Right lobe of liver (tissue), 6 donors: ENCODE measurements at regions not wholly inside any gene's neighbourhood (a gene's known extent, or its start where the extent isn't known, plus 50 kb on each side); places are given as distances from the start of the nearest gene placed in this dataset.

Experiments
- ATAC-seq, 4 donors: fragments of 200-7000 bp; cut with Tn5 transposase; one replicate each; pipeline ENCODE4 v1.9.1; 2020; ENCODE audit warnings: mild to moderate bottlenecking in 4 of 4, moderate library complexity in 4 of 4
- DNase-seq, 3 donors: peaks; one replicate each; pipeline ENCODE4 v3.0.0-alpha.2; 2020
- H3K27ac ChIP-seq, 3 donors: fragments of 200-600 bp; one replicate each; pipeline ENCODE4 v1.8.0; 2022
- H3K27me3 ChIP-seq, 2 donors: fragments of 200-600 bp; one replicate each; pipeline ENCODE4 v1.8.0; 2022
- H3K36me3 ChIP-seq, 4 donors: fragments of 200-600 bp; sonication (generic) in 1 of 4; one replicate each; pipeline versions ENCODE4 v1.5.1 to v1.8.0; 2017 to 2022; ENCODE audit warnings: control low read depth in 1 of 4
- H3K4me1 ChIP-seq, 4 donors: fragments of 200-600 bp; sonication (generic) in 1 of 4; one replicate each; pipeline versions ENCODE4 v1.5.1 to v1.8.0; 2017 to 2022; ENCODE audit warnings: control low read depth in 1 of 4
- H3K4me3 ChIP-seq, 3 donors: fragments of 200-600 bp; one replicate each; pipeline ENCODE4 v1.8.0; 2022
- H3K9me3 ChIP-seq, 4 donors: fragments of 200-600 bp; sonication (generic) in 1 of 4; one replicate each; pipeline versions ENCODE4 v1.5.1 to v1.8.0; 2017 to 2022; ENCODE audit warnings: control low read depth in 1 of 4
- CTCF ChIP-seq, 4 donors: fragments of 200-600 bp in 3 of 4; fragments of 450-650 bp in 1 of 4; IDR thresholded peaks; one replicate each; pipeline versions ENCODE4 v1.5.1 to v1.8.0; 2016 to 2022; ENCODE audit warnings: antibody characterized with exemption in 4 of 4, mild to moderate bottlenecking in 2 of 4
- POLR2A ChIP-seq: fragments of 450-650 bp; IDR thresholded peaks from one replicate; pipeline ENCODE4 v1.6.1; 2017; ENCODE audit warnings: antibody characterized with exemption, mild to moderate bottlenecking
- WGBS: methylation state at CpG from one replicate; pipeline ENCODE4 v1.1.6; 2018; ENCODE audit warnings: low coverage, low lambda C conversion rate; ENCODE audit not compliant: insufficient coverage; ENCODE audit errors: missing lambda C conversion rate; 5-methylcytosine and 5-hydroxymethylcytosine counted together
- intact Hi-C, 2 donors: fragments of 100-400 bp; cut with DNase I; formaldehyde crosslinking; loops; one replicate each; pipeline versions ENCODE4 v1.11.2 to v1.14.1; 2022
- donor health status: DM: no; HTN: yes; CAD: no.
- donor health status: DM: no; HTN: no; CAD: no.
- donor health status: DM: no; HTN: no; CAD: no.
- donor health status: DM: no; HTN: yes; CAD: no.
- donor health status: DM: no; HTN: yes; CAD: no.

GRCh38 chr12:93060666-93061472 is 131.8 kb upstream of the EEA1 start:
- 56% methylated on average over 7 of the region's 8 CpGs for WGBS

GRCh38 chr12:93061473-93062419 is 132.7 kb upstream of the EEA1 start:
- H3K9me3 ChIP-seq, result no peaks in the 10 kb centered on the region
- H3K4me1 ChIP-seq, result no peaks in the 10 kb centered on the region
- DNase-seq (no peak), ATAC-seq (no peak)
- H3K27ac ChIP-seq, result no peak overlapping the region
- no peaks in the 10 kb centered on the region for H3K27me3 ChIP-seq
- intact Hi-C loops, result no loop called here
- 81% methylated on average over 3 of the region's 9 CpGs for WGBS
- TF ChIP-seq POLR2A (no peak), CTCF (IDR thresholded peaks at IDR 0.05) (no peak)
- no peaks in the 10 kb centered on the region for H3K36me3 ChIP-seq
- no peak overlapping the region for H3K4me3 ChIP-seq

More at GRCh38 chr12:93060666-93061472, 131.8 kb upstream of the EEA1 start:
- Histone ChIP-seq H3K4me3 (no peak overlapping the region), H3K9me3 (no peaks in the 10 kb centered on the region), H3K27ac (no peak overlapping the region), H3K27me3 (no peaks in the 10 kb centered on the region), H3K4me1 (no peaks in the 10 kb centered on the region), H3K36me3 (no peaks in the 10 kb centered on the region)
- ATAC-seq (no peak), DNase-seq (no peak)
- intact Hi-C loops, result no loop called here
- TF ChIP-seq CTCF (IDR thresholded peaks at IDR 0.05) (no peak), POLR2A (no peak)

GRCh38 chr12:93065896-93066295 is 136.8 kb upstream of the EEA1 start:
- H3K36me3 ChIP-seq, result no peaks in the 10 kb centered on the region
- H3K9me3 ChIP-seq, result no peaks in the 10 kb centered on the region
- H3K4me3 ChIP-seq, result no peak overlapping the region
- H3K27ac ChIP-seq, result no peak overlapping the region
- intact Hi-C loops, result no loop called here
- no peaks in the 10 kb centered on the region for H3K27me3 ChIP-seq
- ATAC-seq (no peak), DNase-seq (no peak)
- TF ChIP-seq CTCF (IDR thresholded peaks at IDR 0.05) (no peak), POLR2A (no peak)
- H3K4me1 ChIP-seq, result no peaks in the 10 kb centered on the region
- WGBS, result 87% methylated on average over 3 of the region's 3 CpGs

- Histone ChIP-seq H3K36me3 (no peaks in the 10 kb centered on the region), H3K27me3 (no peaks in the 10 kb centered on the region), H3K27ac (no peak overlapping the region), H3K4me1 (no peaks in the 10 kb centered on the region), H3K9me3 (no peaks in the 10 kb centered on the region), H3K4me3 (no peak overlapping the region)
- no peak for DNase-seq
- no peak for ATAC-seq
- 58% methylated on average over 4 of the region's 4 CpGs for WGBS
- intact Hi-C loops, result no loop called here
- TF ChIP-seq POLR2A (no peak), CTCF (IDR thresholded peaks at IDR 0.05) (no peak)
Measured at GRCh38 chr12:93072340-93072739, 143.2 kb upstream of the EEA1 start.
